HG03097 (cell line): ENCODE measurements at regions not wholly inside any gene's neighbourhood (a gene's known extent, or its start where the extent isn't known, plus 50 kb on each side); places are given as distances from the start of the nearest gene placed in this dataset.
"Not testable (repeated sequence)": the region's sequence is repeated elsewhere in the genome, so short reads cannot be mapped to it uniquely, and the experiment has no call there.

Source experiments
- ATAC-seq: cut with Tn5 transposase; IDR thresholded peaks from one replicate; pipeline ENCODE4 v1.9.1; 2021; ENCODE audit not compliant: unreplicated experiment, low FRiP score

DNA sequence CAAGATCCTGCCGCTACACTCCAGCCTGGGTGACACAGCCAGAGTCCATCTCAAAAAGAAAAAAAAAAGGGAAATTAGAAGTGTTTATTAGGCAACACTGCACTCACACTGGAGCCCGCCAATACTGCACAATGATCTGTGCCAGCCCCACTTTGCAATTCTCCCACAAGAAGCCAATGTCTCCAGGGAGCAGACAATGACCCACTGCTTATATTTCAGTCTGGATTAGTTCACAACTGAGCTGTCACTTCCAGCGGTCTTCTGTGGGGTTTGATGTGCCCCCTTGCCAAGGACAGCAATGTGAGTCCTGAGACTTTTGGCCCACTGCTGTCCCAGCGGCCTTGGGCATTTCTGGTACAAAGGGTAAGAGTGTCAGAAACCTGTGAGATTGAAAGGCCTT lies 85.6 kb upstream of the PPM1B start:
- ATAC-seq, result no peak

- no peak for ATAC-seq
Observed at GRCh38 chr2:44084850-44085249, 83.8 kb upstream of the PPM1B start.

DNA sequence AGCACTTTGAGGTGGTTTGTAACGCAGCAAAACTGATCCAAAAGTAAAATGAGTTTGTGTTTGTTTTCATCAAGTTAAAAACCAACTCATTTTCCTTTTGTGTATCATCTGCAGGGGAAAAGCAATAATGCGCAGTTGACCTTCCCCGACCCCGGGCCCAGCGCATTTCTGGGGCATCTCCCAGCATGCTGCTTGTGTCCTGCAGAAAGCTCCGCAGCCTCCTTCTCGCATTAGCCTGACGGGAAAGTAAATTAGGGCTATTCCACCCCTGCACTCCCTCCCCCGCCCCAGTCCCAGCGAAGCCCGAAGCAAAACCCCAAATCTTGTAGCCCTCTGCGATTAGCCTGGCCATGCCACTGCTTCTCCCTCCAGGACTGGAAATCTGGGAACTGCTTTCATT lies 82.0 kb upstream of the PPM1B start:
- ATAC-seq, result no peak

GRCh38 chr2:44087036-44087713 lies 81.5 kb upstream of the PPM1B start:
- ATAC-seq, result peak; percentile 44

DNA sequence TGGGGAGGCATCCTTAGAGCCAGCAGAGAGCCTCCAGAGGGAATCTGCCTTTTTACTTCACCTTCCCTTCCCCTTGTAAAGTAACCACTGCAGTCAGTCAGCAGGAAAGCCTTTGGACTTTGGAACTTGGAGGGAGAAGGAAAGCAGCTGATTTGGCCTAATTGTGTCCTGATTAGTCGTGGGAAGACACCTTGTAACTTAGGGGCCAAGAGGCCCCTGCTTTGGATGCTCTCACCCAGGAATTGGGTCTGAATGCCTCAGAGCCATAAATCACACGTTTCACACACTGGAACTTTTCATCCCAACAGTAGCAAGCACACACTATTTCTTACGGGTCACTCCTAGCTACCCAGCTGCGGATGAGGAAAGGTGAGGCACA lies 81.0 kb upstream of the PPM1B start:
- no peak for ATAC-seq

DNA sequence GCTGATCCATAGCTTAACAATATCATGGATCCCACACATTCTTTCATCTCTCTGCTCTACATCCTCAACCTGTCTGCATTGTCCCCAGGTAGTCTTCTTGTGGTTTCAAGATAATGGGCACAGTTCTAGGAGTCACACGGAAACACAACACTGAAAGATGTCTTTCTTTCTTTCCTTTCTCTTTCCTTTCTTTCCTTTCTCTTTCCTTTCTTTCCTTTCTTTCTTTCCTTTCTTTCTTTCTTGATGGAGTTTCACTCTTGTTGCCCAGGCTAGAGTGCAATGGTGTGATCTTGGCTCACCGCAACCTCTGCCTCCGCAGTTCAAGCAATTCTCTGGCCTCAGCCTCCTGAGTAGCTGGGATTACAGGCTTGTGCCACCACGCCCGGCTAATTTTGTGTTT lies 76.2 kb upstream of the PPM1B start:
- not testable (repeated sequence) for ATAC-seq

DNA sequence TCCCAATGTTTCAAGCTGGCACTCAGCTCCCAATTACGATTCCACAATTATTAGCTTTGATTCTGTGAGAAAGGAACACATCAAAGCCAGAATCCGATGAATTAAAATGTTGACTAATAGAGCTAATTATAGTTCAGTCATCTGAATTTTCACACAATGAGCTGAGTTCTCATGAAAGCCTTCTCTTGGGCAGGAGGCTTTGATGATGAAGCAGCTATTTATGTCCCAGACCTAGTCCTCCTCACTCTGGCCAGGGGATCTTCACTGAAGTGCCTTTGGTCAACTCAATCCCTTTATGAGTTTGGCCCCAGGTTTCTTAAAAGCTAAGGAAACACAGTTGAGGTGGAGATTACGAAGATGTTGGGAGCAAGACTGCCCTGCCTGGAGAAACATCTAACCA lies 74.7 kb upstream of the PPM1B start:
- no peak for ATAC-seq

DNA sequence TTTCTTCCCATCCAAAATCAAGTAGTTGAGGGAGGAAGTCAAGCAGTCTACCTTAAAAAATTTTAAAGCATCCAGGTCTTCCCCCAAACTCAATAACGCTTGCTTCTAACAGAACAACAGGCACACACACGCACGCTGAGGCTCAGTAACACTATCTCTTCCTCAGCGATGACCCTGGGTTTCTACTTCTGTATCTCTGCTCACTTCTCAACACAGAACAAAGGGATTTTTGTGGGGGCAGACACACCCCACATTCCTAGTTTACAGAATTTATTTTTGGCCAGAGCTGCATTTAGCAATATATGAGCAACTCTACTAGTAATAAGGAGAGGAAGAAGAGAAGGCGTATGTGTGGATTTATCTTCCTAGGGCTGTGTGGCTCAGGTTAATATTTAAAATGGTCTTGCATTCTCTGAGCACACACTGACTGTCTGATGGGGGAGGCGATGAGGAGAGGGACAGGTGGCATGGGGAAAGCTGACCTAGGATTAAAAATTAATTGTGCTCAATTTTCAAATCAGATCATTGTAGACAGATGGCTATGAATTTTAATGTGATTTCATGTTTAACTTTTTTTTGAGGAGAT lies 71.3 kb upstream of the PPM1B start:
- no peak for ATAC-seq

- ATAC-seq, result no peak
Observed at GRCh38 chr2:44098050-44098449, 70.6 kb upstream of the PPM1B start.

- ATAC-seq, result no peak
Observed at GRCh38 chr2:44098891-44099290, 69.8 kb upstream of the PPM1B start.

GRCh38 chr2:44100351-44100750 lies 68.3 kb upstream of the PPM1B start:
- peak; percentile 53 for ATAC-seq

DNA sequence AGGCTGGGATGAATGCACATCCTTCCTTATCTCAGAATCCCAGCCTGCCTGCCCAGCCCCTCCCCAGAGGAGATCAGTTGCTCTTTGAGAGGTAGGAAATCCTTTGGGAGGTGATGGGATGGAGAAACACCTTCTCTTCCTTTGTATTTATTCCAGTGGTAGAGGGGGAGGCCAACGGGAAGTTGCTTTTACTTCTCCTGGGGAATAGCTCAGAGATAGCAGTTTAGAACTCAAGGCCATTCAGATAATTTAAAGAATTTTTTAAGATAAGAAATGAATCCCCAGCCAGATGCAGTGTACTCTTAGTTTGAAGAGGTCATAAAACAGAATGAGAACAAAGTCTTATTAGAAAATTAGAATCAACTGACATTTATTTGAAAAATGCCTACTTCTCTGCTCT lies 67.4 kb upstream of the PPM1B start:
- no peak for ATAC-seq

GRCh38 chr2:44102790-44103562 lies 65.7 kb upstream of the PPM1B start:
- no peak for ATAC-seq

- no peak for ATAC-seq
Observed at GRCh38 chr2:44103639-44104038, 65.0 kb upstream of the PPM1B start.

DNA sequence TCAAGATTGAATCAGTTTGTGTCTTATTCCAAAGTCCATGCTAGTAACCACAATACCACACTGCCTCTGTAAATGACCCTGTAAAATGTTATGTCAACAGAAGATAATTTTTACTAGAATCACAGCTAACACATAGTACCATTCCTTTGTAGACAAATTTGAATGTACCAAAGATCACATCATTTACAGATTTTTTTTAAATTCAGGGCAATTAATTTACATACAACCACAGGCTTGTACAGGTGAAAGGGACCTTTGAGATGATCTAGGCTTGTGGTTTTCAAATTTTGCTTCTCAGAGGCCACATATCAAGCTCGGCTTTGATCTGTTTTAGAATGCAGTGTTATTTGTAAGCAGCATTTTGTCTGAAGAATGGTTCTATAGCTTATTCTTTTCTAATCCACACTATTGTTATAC lies 63.8 kb upstream of the PPM1B start:
- ATAC-seq, result no peak

DNA sequence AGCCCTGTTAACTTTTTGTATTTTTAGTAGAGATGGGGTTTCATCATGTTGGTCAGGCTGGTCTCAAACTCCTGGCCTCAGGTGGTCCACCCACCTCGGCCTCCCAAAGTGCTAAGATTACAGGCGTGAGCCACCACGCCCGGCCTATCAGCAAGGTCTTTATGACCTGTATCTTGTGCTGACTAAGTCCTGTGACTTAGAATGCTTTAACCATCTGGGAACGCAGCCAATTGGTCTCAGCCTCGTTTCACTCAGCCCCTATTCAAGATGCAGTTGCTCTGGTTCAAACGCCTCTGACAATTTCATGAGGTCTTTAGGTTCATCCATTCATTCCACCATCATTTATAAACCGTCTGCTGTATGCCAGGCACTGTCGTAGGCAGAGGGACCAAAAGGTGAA lies 62.2 kb upstream of the PPM1B start:
- not testable (repeated sequence) for ATAC-seq

- peak; percentile 81 for ATAC-seq
Observed at GRCh38 chr2:44107086-44107740, 61.5 kb upstream of the PPM1B start.

DNA sequence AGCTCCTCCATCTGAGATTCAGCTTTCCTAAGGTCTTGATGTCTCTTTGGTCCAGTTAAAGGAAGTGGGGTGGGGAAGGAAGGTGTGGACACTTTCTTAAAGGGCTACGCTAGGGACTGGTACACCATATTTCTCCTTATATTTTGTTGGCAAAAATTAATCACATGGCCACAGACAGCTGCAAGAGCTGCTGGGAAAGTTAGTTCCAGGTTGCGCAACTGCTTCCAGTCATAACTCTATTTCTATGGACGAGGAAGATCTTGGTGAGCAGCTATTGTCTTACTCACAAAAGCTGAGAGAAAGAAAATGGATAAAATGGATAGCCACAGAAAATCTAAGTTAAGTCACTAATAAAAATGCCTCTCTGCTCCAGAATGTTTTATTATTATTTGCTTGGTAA lies 60.7 kb upstream of the PPM1B start:
- no peak for ATAC-seq

DNA sequence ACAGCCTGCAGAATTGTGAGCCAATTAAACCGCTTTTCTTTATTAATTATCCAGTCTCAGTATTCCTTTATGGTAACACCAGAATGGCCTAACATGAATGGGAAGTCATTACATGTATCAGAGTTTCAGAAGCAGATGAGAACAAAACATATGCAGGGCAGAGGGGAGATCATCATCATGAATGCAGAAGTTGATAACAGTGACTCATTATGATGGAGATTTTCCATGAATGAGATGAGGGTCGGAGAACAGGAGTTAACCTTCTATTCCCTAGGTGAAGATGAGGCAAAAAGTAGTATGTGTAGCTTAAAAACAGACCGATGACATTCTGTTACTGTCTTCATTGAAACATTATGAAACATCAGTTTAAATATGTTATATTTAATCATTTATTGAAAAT lies 59.5 kb upstream of the PPM1B start:
- ATAC-seq, result no peak

DNA sequence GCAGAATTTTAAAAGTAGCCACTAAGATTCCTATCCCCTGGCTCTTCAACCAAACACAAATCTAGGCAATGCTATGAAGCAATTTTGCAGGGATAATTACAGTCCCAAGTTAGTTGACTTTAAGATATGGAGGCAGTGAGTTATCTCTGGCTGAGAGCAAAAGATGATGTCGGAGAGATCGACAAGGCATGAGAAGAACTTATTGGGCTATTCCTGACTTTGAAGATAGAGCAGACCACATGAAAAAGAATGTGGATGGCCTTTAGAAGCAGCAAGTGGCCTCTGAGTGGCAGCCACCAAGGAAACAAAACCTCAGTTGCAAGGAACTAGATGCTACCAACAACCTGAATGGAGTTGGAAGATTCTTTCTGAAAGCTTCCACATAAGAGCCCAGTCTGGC lies 58.2 kb upstream of the PPM1B start:
- ATAC-seq, result no peak

- no peak for ATAC-seq
Observed at GRCh38 chr2:44112096-44112495, 56.6 kb upstream of the PPM1B start.
